Dermis microvascular lymphatic vessel endothelial cell (primary cell): ENCODE measurements at regions not wholly inside any gene's neighbourhood (a gene's known extent, or its start where the extent isn't known, plus 50 kb on each side); places are given as distances from the start of the nearest gene placed in this dataset.

ENCODE experiments used
- DNase-seq, 2 donors: peaks; one replicate each; pipeline versions ENCODE4 v3.0.0 to v3.0.0-alpha.2; 2010; ENCODE audit warnings: low read depth in 2 of 2

GRCh38 chr2:181341855-181342600 is 115.2 kb upstream of the ITGA4 start:
- no peak for DNase-seq

- DNase-seq: no peak
Observed at GRCh38 chr2:181348107-181348837, 108.9 kb upstream of the ITGA4 start.

GRCh38 chr2:181352158-181352557 is 105.0 kb upstream of the ITGA4 start:
- DNase-seq: no peak

- DNase-seq: peak in 1 of 2 donors; percentile 4
Observed at GRCh38 chr2:181354626-181355025, 102.6 kb upstream of the ITGA4 start.

GRCh38 chr2:181356526-181357130 is 100.6 kb upstream of the ITGA4 start:
- DNase-seq: no peak

- DNase-seq: no peak
Observed at GRCh38 chr2:181357979-181358378, 99.2 kb upstream of the ITGA4 start.

- DNase-seq: no peak
Observed at GRCh38 chr2:181362561-181362960, 94.6 kb upstream of the ITGA4 start.

- no peak for DNase-seq
Observed at GRCh38 chr2:181363164-181363563, 94.0 kb upstream of the ITGA4 start.

GRCh38 chr2:181364492-181365170 is 92.6 kb upstream of the ITGA4 start:
- no peak for DNase-seq

GRCh38 chr2:181366675-181367175 is 90.5 kb upstream of the ITGA4 start:
- no peak for DNase-seq

GRCh38 chr2:181367411-181367810 is 89.8 kb upstream of the ITGA4 start:
- DNase-seq: no peak

GRCh38 chr2:181367906-181368435 is 89.2 kb upstream of the ITGA4 start:
- no peak for DNase-seq

GRCh38 chr2:181370126-181370525 is 87.1 kb upstream of the ITGA4 start:
- DNase-seq: no peak

GRCh38 chr2:181371195-181371594 is 86.0 kb upstream of the ITGA4 start:
- no peak for DNase-seq

GRCh38 chr2:181371782-181372645 is 85.2 kb upstream of the ITGA4 start:
- DNase-seq: peak; percentile 25 to 82

GRCh38 chr2:181372646-181373040 is 84.5 kb upstream of the ITGA4 start:
- DNase-seq: peak in 1 of 2 donors; percentile 2

GRCh38 chr2:181374781-181375675 is 82.2 kb upstream of the ITGA4 start:
- no peak for DNase-seq

GRCh38 chr2:181376442-181376841 is 80.7 kb upstream of the ITGA4 start:
- no peak for DNase-seq

- no peak for DNase-seq
Observed at GRCh38 chr2:181376999-181377398, 80.2 kb upstream of the ITGA4 start.

- DNase-seq: no peak
Observed at GRCh38 chr2:181378491-181378890, 78.7 kb upstream of the ITGA4 start.
